OCI-LY7 (cell line): ENCODE measurements at regions not wholly inside any gene's neighbourhood (a gene's known extent, or its start where the extent isn't known, plus 50 kb on each side); places are given as distances from the start of the nearest gene placed in this dataset.
"Not testable (repeated sequence)": the region's sequence is repeated elsewhere in the genome, so short reads cannot be mapped to it uniquely, and the experiment has no call there.

Experiments used
- BruUV-seq: library from RNA; stranded (reverse); fragments of 400-500 nt; replicated peaks from 2 replicates; lab custom pipeline; 2021; lab: Mats Ljungman, UMichigan
- CTCF ChIA-PET: fragments of 300-600 bp; sonication (Branson Sonifier 250); formaldehyde crosslinking; loops from one replicate; lab custom pipeline; 2022; ENCODE audit warnings: antibody characterized with exemption; ENCODE audit not compliant: unreplicated experiment; lab: Charles Lee
- POLR2A ChIA-PET: fragments of 300-600 bp; sonication (Branson Sonifier 250); formaldehyde crosslinking; loops from one replicate; lab custom pipeline; 2022; ENCODE audit warnings: antibody characterized with exemption; lab: Charles Lee
- DNase-seq: peaks from one replicate; pipeline ENCODE4 v3.0.0-alpha.2; 2015; ENCODE audit warnings: low spot score
- H2AFZ ChIP-seq: fragments of 200-600 bp; sonication (generic), shearing (Covaris generic); 2 replicates; pipeline ENCODE4 v1.6.1; 2014; ENCODE audit warnings: mild to moderate bottlenecking, antibody characterized with exemption, low read length, moderate library complexity
- H3K27ac ChIP-seq: fragments of 200-600 bp; sonication (generic); 2 replicates; pipeline ENCODE4 v1.5.1; 2014; ENCODE audit warnings: mixed run types, low read depth, mild to moderate bottlenecking, moderate library complexity, low read length, inconsistent platforms; ENCODE audit not compliant: poor library complexity, severe bottlenecking
- H3K36me3 ChIP-seq: fragments of 200-600 bp; sonication (generic); 2 replicates; pipeline ENCODE4 v1.6.1; 2014; ENCODE audit warnings: mild to moderate bottlenecking, antibody characterized with exemption, low read length, moderate library complexity, mixed read lengths; ENCODE audit not compliant: insufficient read depth
- H3K4me1 ChIP-seq: fragments of 200-600 bp; sonication (generic); 2 replicates; pipeline ENCODE4 v1.5.1; 2014; ENCODE audit warnings: mild to moderate bottlenecking, low read length; ENCODE audit not compliant: insufficient read depth, poor library complexity, severe bottlenecking
- H3K4me2 ChIP-seq: fragments of 200-600 bp; sonication (generic); 2 replicates; pipeline ENCODE4 v1.6.1; 2014; ENCODE audit warnings: mild to moderate bottlenecking, low read length
- H3K4me3 ChIP-seq: fragments of 200-600 bp; sonication (generic); 2 replicates; pipeline ENCODE4 v1.5.1; 2014; ENCODE audit warnings: mild to moderate bottlenecking, low read depth, low read length; ENCODE audit not compliant: poor library complexity, severe bottlenecking
- H3K79me2 ChIP-seq: fragments of 200-600 bp; sonication (generic); 2 replicates; pipeline ENCODE4 v1.6.1; 2016; ENCODE audit warnings: low read depth, mild to moderate bottlenecking, low read length, moderate library complexity, mixed read lengths; ENCODE audit not compliant: insufficient read depth
- H3K9me2 ChIP-seq: fragments of 200-600 bp; sonication (generic); 2 replicates; pipeline ENCODE4 v1.6.1; 2016; ENCODE audit warnings: mild to moderate bottlenecking, low read length, mixed read lengths; ENCODE audit not compliant: insufficient read depth
- H3K9me3 ChIP-seq: fragments of 200-600 bp; sonication (generic); 2 replicates; pipeline ENCODE4 v1.6.1; 2014; ENCODE audit warnings: mild to moderate bottlenecking, mixed run types, low read length, mixed read lengths
- H4K20me1 ChIP-seq: fragments of 200-600 bp; sonication (generic); 2 replicates; pipeline ENCODE4 v1.6.1; 2014; ENCODE audit warnings: mild to moderate bottlenecking, antibody characterized with exemption, low read length, moderate library complexity, mixed read lengths; ENCODE audit not compliant: insufficient read depth
- CTCF ChIP-seq: fragments of 200-600 bp; sonication (generic); conservative IDR thresholded peaks from 2 replicates; pipeline ENCODE4 v1.5.1; 2014; ENCODE audit warnings: mild to moderate bottlenecking, antibody characterized with exemption, low read length, moderate library complexity, mixed read lengths
- EZH2phosphoT487 ChIP-seq: fragments of 200-600 bp; sonication (generic); IDR thresholded peaks from 2 replicates; pipeline ENCODE4 v1.6.1; 2018; ENCODE audit warnings: low read depth, borderline replicate concordance, mild to moderate bottlenecking, mixed run types, antibody characterized with exemption, low read length, moderate library complexity, mixed read lengths
- intact Hi-C: fragments of 100-400 bp; cut with micrococcal nuclease; formaldehyde crosslinking; loops from one replicate; pipeline ENCODE4 v1.10.0; 2022; ENCODE audit not compliant: unreplicated experiment

GRCh38 chr3:16707260-16707659 is 102.0 kb upstream of the DAZL start:
- no peak for DNase-seq
- no peaks in the 10 kb centered on the region for H3K36me3 ChIP-seq
- POLR2A ChIA-PET, result no interaction called here
- no peaks in the 10 kb centered on the region for H3K9me3 ChIP-seq
- intact Hi-C loops, result no loop called here
- H3K9me2 ChIP-seq, result no peaks in the 10 kb centered on the region
- BruUV-seq, result no TSS peak
- H3K79me2 ChIP-seq, result no peaks in the 10 kb centered on the region
- H3K4me3 ChIP-seq, result no peak overlapping the region
- no peak overlapping the region for H2AFZ ChIP-seq
- no peaks in the 10 kb centered on the region for H3K4me1 ChIP-seq
- H3K27ac ChIP-seq, result no peak overlapping the region
- TF ChIP-seq CTCF (no peak), EZH2phosphoT487 (no peak)
- H4K20me1 ChIP-seq, result no peaks in the 10 kb centered on the region
- no peak overlapping the region for H3K4me2 ChIP-seq
- CTCF ChIA-PET, result no interaction called here

- intact Hi-C loops, result no loop called here
- no peak for TF ChIP-seq EZH2phosphoT487
- no peak for TF ChIP-seq CTCF
- H3K79me2 ChIP-seq, result no peaks in the 10 kb centered on the region
- no peaks in the 10 kb centered on the region; the same call in 1 of the 2 replicates for H3K9me2 ChIP-seq
- DNase-seq, result no peak
- H2AFZ ChIP-seq, result no peak overlapping the region
- ChIA-PET POLR2A (interaction anchor here (0.6 kb wide), 1 partner anchor 504 kb away, joined by 4 read pairs; no protein-coding TSS in a partner anchor), CTCF (no interaction called here)
- no peak overlapping the region for H3K4me2 ChIP-seq
- H3K4me1 ChIP-seq, result no peaks in the 10 kb centered on the region
- no peaks in the 10 kb centered on the region for H3K9me3 ChIP-seq
- H3K27ac ChIP-seq, result no peak overlapping the region
- H4K20me1 ChIP-seq, result no peaks in the 10 kb centered on the region
- BruUV-seq, result no TSS peak
- H3K36me3 ChIP-seq, result no peaks in the 10 kb centered on the region
- H3K4me3 ChIP-seq, result no peak overlapping the region
Measured at GRCh38 chr3:16708285-16708684, 103.1 kb upstream of the DAZL start.

GRCh38 chr3:16711691-16712090 is 106.5 kb upstream of the DAZL start:
- POLR2A ChIA-PET, result interaction anchor here (1.3 kb wide), 1 partner anchor 11 kb away, joined by 4 read pairs; no protein-coding TSS in a partner anchor
- BruUV-seq, CTCF ChIA-PET: not testable (repeated sequence)

More at GRCh38 chr3:16711691-16712090, 106.5 kb upstream of the DAZL start:
- H3K79me2 ChIP-seq, H3K36me3 ChIP-seq, H3K4me2 ChIP-seq, H3K9me2 ChIP-seq, H3K9me3 ChIP-seq, H3K4me1 ChIP-seq, H2AFZ ChIP-seq, H4K20me1 ChIP-seq, H3K4me3 ChIP-seq, intact Hi-C loops, H3K27ac ChIP-seq, DNase-seq: not testable (repeated sequence)
